Nephron progenitor cell (in vitro differentiated cells): ENCODE measurements at regions not wholly inside any gene's neighbourhood (a gene's known extent, or its start where the extent isn't known, plus 50 kb on each side); places are given as distances from the start of the nearest gene placed in this dataset.

Source experiments
- DNase-seq: peaks from one replicate; pipeline ENCODE4 v3.0.0; 2021
- H3K27ac Mint-ChIP-seq: 2 replicates; pipeline ENCODE4 v1.8.0; 2021; ENCODE audit warnings: mild to moderate bottlenecking, moderate library complexity, mixed read lengths
- H3K27me3 Mint-ChIP-seq: 2 replicates; pipeline ENCODE4 v1.8.0; 2021; ENCODE audit warnings: mild to moderate bottlenecking, low read depth, mixed read lengths; ENCODE audit not compliant: poor library complexity
- H3K36me3 Mint-ChIP-seq: 2 replicates; pipeline ENCODE4 v1.8.0; 2021; ENCODE audit warnings: low read depth, mixed read lengths
- H3K4me1 Mint-ChIP-seq: 2 replicates; pipeline ENCODE4 v1.8.0; 2021; ENCODE audit warnings: mixed read lengths
- H3K4me3 Mint-ChIP-seq: 2 replicates; pipeline ENCODE4 v1.8.0; 2021; ENCODE audit warnings: mild to moderate bottlenecking, moderate library complexity, mixed read lengths
- H3K9me3 Mint-ChIP-seq: 2 replicates; pipeline ENCODE4 v1.8.0; 2021; ENCODE audit warnings: mild to moderate bottlenecking, moderate library complexity, mixed read lengths
- CTCF ChIP-seq: fragments of 200-600 bp; sonication (generic); IDR thresholded peaks from 2 replicates; pipeline ENCODE4 v1.5.0; 2021; ENCODE audit warnings: antibody characterized with exemption

- H3K4me1 Mint-ChIP-seq: peaks cover 9% of the 10 kb centered on the region
- H3K9me3 Mint-ChIP-seq: peaks cover under 1% of the 10 kb centered on the region
- H3K27ac Mint-ChIP-seq: no peak overlapping the region
- H3K4me3 Mint-ChIP-seq: no peak overlapping the region
- H3K36me3 Mint-ChIP-seq: no peaks in the 10 kb centered on the region
- no peak for DNase-seq
- TF ChIP-seq CTCF: no peak
- H3K27me3 Mint-ChIP-seq: peaks cover 20% of the 10 kb centered on the region
Observed at GRCh38 chr11:134665571-134666270, 253.7 kb upstream of the B3GAT1 start.

GRCh38 chr11:134665188-134665535 is 253.1 kb upstream of the B3GAT1 start:
- Mint-ChIP-seq H3K27ac (no peak overlapping the region), H3K27me3 (peaks cover 17% of the 10 kb centered on the region), H3K4me1 (peaks cover 4% of the 10 kb centered on the region)

GRCh38 chr11:134664447-134665187 is 252.6 kb upstream of the B3GAT1 start:
- Mint-ChIP-seq H3K27me3 (peaks cover 18% of the 10 kb centered on the region), H3K27ac (no peak overlapping the region), H3K9me3 (peaks cover 9% of the 10 kb centered on the region), H3K36me3 (no peaks in the 10 kb centered on the region), H3K4me3 (no peak overlapping the region), H3K4me1 (no peaks in the 10 kb centered on the region)
- no peak for TF ChIP-seq CTCF
- DNase-seq: no peak

More at GRCh38 chr11:134665188-134665535, 253.1 kb upstream of the B3GAT1 start:
- H3K9me3 Mint-ChIP-seq: peaks cover 6% of the 10 kb centered on the region
- no peaks in the 10 kb centered on the region for H3K36me3 Mint-ChIP-seq
- H3K4me3 Mint-ChIP-seq: no peak overlapping the region
- TF ChIP-seq CTCF: no peak
- DNase-seq: no peak

- Mint-ChIP-seq H3K27ac (no peak overlapping the region), H3K36me3 (no peaks in the 10 kb centered on the region), H3K4me1 (no peaks in the 10 kb centered on the region), H3K27me3 (peaks cover 16% of the 10 kb centered on the region), H3K4me3 (no peak overlapping the region), H3K9me3 (peaks cover 9% of the 10 kb centered on the region)
- DNase-seq: no peak
- TF ChIP-seq CTCF: no peak
Observed at GRCh38 chr11:134663506-134664313, 251.7 kb upstream of the B3GAT1 start.

GRCh38 chr11:134662629-134663360 is 250.8 kb upstream of the B3GAT1 start:
- no peaks in the 10 kb centered on the region for H3K36me3 Mint-ChIP-seq
- peaks cover 9% of the 10 kb centered on the region for H3K9me3 Mint-ChIP-seq
- no peaks in the 10 kb centered on the region for H3K4me1 Mint-ChIP-seq
- no peak overlapping the region for H3K27ac Mint-ChIP-seq
- peaks cover 15% of the 10 kb centered on the region for H3K27me3 Mint-ChIP-seq
- no peak overlapping the region for H3K4me3 Mint-ChIP-seq
- no peak for DNase-seq
- no peak for TF ChIP-seq CTCF
